CD14-positive monocyte (primary cell): ENCODE measurements at regions not wholly inside any gene's neighbourhood (a gene's known extent, or its start where the extent isn't known, plus 50 kb on each side); places are given as distances from the start of the nearest gene placed in this dataset.

Source experiments
- DNase-seq, 3 donors: peaks; one replicate each; pipeline ENCODE4 v3.0.0-alpha.2; 2011 to 2022
- H2AFZ ChIP-seq: 2 replicates; pipeline ENCODE4 v1.6.0; 2012; ENCODE audit warnings: mild to moderate bottlenecking, low read depth, low read length, inconsistent platforms; ENCODE audit not compliant: insufficient read depth, poor library complexity, severe bottlenecking
- H3K27ac ChIP-seq, 2 donors: 1 replicate in 1 of 2; 2 replicates in 1 of 2; pipeline ENCODE4 v1.5.1; 2012 to 2013; ENCODE audit warnings: low read length in 2 of 2, control low read depth in 1 of 2, inconsistent platforms in 1 of 2, low read depth in 1 of 2, mild to moderate bottlenecking in 1 of 2
- H3K27me3 ChIP-seq, 2 donors: one replicate each; pipeline versions ENCODE4 v1.6.0 to v1.6.1; 2011 to 2013; ENCODE audit warnings: low read length in 2 of 2; ENCODE audit not compliant: control insufficient read depth in 2 of 2, insufficient read depth in 2 of 2
- H3K36me3 ChIP-seq, 2 donors: replicated peaks in 1 of 2; 1 replicate in 1 of 2; 2 replicates in 1 of 2; pipeline versions ENCODE4 v1.5.1 to v1.6.1; 2012 to 2013; ENCODE audit warnings: low read length in 2 of 2, control low read depth in 1 of 2, inconsistent platforms in 1 of 2, mild to moderate bottlenecking in 1 of 2; ENCODE audit not compliant: insufficient read depth in 2 of 2, control insufficient read depth in 1 of 2
- H3K4me1 ChIP-seq, 2 donors: 1 replicate in 1 of 2; 2 replicates in 1 of 2; pipeline versions ENCODE4 v1.5.1 to v1.6.1; 2012 to 2013; ENCODE audit warnings: low read length in 2 of 2, control low read depth in 1 of 2, inconsistent platforms in 1 of 2, mild to moderate bottlenecking in 1 of 2, moderate library complexity in 1 of 2; ENCODE audit not compliant: insufficient read depth in 2 of 2, control insufficient read depth in 1 of 2
- H3K4me2 ChIP-seq: replicated peaks from 2 replicates; pipeline ENCODE3; 2012; ENCODE audit warnings: low read length, moderate library complexity, mild to moderate bottlenecking; ENCODE audit not compliant: poor library complexity, severe bottlenecking; ENCODE audit errors: extremely low read depth
- H3K4me3 ChIP-seq, 3 experiments: fragments of 200-600 bp in 1 of 3; sonication (generic) in 1 of 3; replicated peaks in 1 of 3; 1 replicate in 2 of 3; 2 replicates in 1 of 3; pipeline ENCODE4 v1.5.1; 2011 to 2013; ENCODE audit warnings: low read length in 3 of 3, mild to moderate bottlenecking in 3 of 3, control low read depth in 2 of 3, low read depth in 2 of 3, inconsistent platforms in 1 of 3, moderate library complexity in 1 of 3
- H3K79me2 ChIP-seq: 2 replicates; pipeline ENCODE4 v1.6.0; 2012; ENCODE audit warnings: mild to moderate bottlenecking, control low read depth, inconsistent platforms, low read length, moderate library complexity; ENCODE audit not compliant: insufficient read depth
- H3K9ac ChIP-seq: 2 replicates; pipeline ENCODE4 v1.6.0; 2017; ENCODE audit warnings: low read length, mild to moderate bottlenecking; ENCODE audit not compliant: insufficient read depth, poor library complexity, severe bottlenecking
- H3K9me3 ChIP-seq, 2 donors: replicated peaks in 1 of 2; 1 replicate in 1 of 2; 2 replicates in 1 of 2; pipeline versions ENCODE4 v1.5.1 to v1.6.1; 2012 to 2013; ENCODE audit warnings: low read length in 2 of 2, control low read depth in 1 of 2; ENCODE audit not compliant: control insufficient read depth in 1 of 2, insufficient read depth in 1 of 2
- H4K20me1 ChIP-seq: 2 replicates; pipeline ENCODE4 v1.6.0; 2012; ENCODE audit warnings: mild to moderate bottlenecking, low read length, control low read depth, moderate library complexity; ENCODE audit not compliant: insufficient read depth
- H3K27ac Mint-ChIP-seq, 7 donors: one replicate each; pipeline ENCODE4 v1.8.0; 2020; ENCODE audit warnings: mild to moderate bottlenecking in 7 of 7, mixed read lengths in 7 of 7, moderate library complexity in 6 of 7, inconsistent platforms in 2 of 7
- H3K27me3 Mint-ChIP-seq, 3 donors: one replicate each; pipeline ENCODE4 v1.8.0; 2021 to 2022; ENCODE audit warnings: low read depth in 3 of 3, mild to moderate bottlenecking in 3 of 3, mixed read lengths in 3 of 3, moderate library complexity in 3 of 3, inconsistent platforms in 1 of 3
- H3K36me3 Mint-ChIP-seq, 2 donors: one replicate each; pipeline ENCODE4 v1.8.0; 2020; ENCODE audit warnings: mixed read lengths in 2 of 2, inconsistent platforms in 1 of 2, mild to moderate bottlenecking in 1 of 2
- H3K4me1 Mint-ChIP-seq: one replicate; pipeline ENCODE4 v1.8.0; 2020; ENCODE audit warnings: mild to moderate bottlenecking, mixed read lengths
- H3K4me3 Mint-ChIP-seq, 2 donors: one replicate each; pipeline ENCODE4 v1.8.0; 2020; ENCODE audit warnings: mild to moderate bottlenecking in 2 of 2, mixed read lengths in 2 of 2, moderate library complexity in 1 of 2
- H3K9me3 Mint-ChIP-seq, 7 donors: one replicate each; pipeline ENCODE4 v1.8.0; 2020 to 2022; ENCODE audit warnings: mixed read lengths in 7 of 7, mild to moderate bottlenecking in 6 of 7, moderate library complexity in 6 of 7, inconsistent platforms in 2 of 7
- CTCF ChIP-seq: fragments of 200-600 bp; IDR thresholded peaks from one replicate; pipeline ENCODE4 v1.8.0; 2022; ENCODE audit warnings: antibody characterized with exemption, mild to moderate bottlenecking
- WGBS: methylation state at CpG from one replicate; pipeline ENCODE4 v1.1.5; 2013; ENCODE audit warnings: missing lambda C conversion rate; ENCODE audit not compliant: insufficient coverage; 5-methylcytosine and 5-hydroxymethylcytosine counted together
- intact Hi-C, 2 donors: fragments of 100-400 bp; cut with micrococcal nuclease; formaldehyde crosslinking; loops; one replicate each; pipeline versions ENCODE4 v1.15.0 to v1.15.1; 2023

DNA sequence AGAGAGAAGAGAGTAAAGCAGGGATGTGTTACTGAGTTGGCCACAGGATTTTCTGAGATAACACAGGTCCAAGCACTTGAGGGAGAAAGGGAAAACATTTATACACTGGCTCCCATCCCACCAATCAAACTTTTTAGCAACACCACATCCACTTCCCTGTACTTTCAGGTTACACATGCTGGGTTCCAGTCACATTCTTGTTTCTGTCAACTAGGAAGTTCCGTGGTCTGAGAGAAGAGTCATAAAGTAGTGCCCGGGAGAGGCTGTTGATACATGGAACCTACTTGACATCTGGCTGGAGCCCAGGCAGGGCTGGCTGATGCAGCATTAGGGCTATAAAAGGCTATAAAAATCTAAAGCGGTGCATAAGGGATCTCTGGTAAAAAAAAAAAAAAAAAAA is 473.9 kb upstream of the COX7C start:
- no peak for DNase-seq
- no peak overlapping the region for H3K9ac ChIP-seq
- no peak overlapping the region for H3K27ac ChIP-seq
- 43% methylated on average over 2 of the region's 3 CpGs for WGBS
- H3K9me3 ChIP-seq, result no peaks in the 10 kb centered on the region
- no peak for TF ChIP-seq CTCF
- H3K27me3 ChIP-seq, result no peaks in the 10 kb centered on the region
- no peak overlapping the region for H3K4me3 ChIP-seq
- Mint-ChIP-seq H3K4me3 (no peak overlapping the region), H3K27me3 (peaks cover 0 to 3% (median 0%) of the 10 kb centered on the region in 3 donors), H3K4me1 (no peaks in the 10 kb centered on the region), H3K27ac (no peak overlapping the region), H3K9me3 (peaks cover 0 to 6% (median 2%) of the 10 kb centered on the region in 7 donors), H3K36me3 (no peaks in the 10 kb centered on the region)
- no peaks in the 10 kb centered on the region for H3K36me3 ChIP-seq
- H3K79me2 ChIP-seq, result no peaks in the 10 kb centered on the region
- no peak overlapping the region for H2AFZ ChIP-seq
- H3K4me2 ChIP-seq, result no peak overlapping the region
- intact Hi-C loops, result no loop called here
- no peaks in the 10 kb centered on the region for H3K4me1 ChIP-seq
- H4K20me1 ChIP-seq, result no peaks in the 10 kb centered on the region

- no peaks in the 10 kb centered on the region for H3K36me3 ChIP-seq
- DNase-seq, result no peak
- no peaks in the 10 kb centered on the region for H3K36me3 Mint-ChIP-seq
- H3K4me2 ChIP-seq, result no peak overlapping the region
- TF ChIP-seq CTCF, result no peak
- WGBS, result 89% methylated on average over 3 of the region's 3 CpGs
- no peak overlapping the region for H2AFZ ChIP-seq
- H3K9me3 Mint-ChIP-seq, result peaks cover 0 to 7% (median 0%) of the 10 kb centered on the region in 7 donors
- H3K27ac ChIP-seq, result no peak overlapping the region
- H3K4me3 Mint-ChIP-seq, result no peak overlapping the region
- H3K9ac ChIP-seq, result no peak overlapping the region
- H3K27ac Mint-ChIP-seq, result no peak overlapping the region
- peaks cover 0 to 10% of the 10 kb centered on the region in 2 donors for H3K9me3 ChIP-seq
- no peaks in the 10 kb centered on the region for H3K4me1 ChIP-seq
- H3K27me3 Mint-ChIP-seq, result no peaks in the 10 kb centered on the region
- no peaks in the 10 kb centered on the region for H3K79me2 ChIP-seq
- no peaks in the 10 kb centered on the region for H3K27me3 ChIP-seq
- no peaks in the 10 kb centered on the region for H4K20me1 ChIP-seq
- H3K4me1 Mint-ChIP-seq, result no peaks in the 10 kb centered on the region
- H3K4me3 ChIP-seq, result no peak overlapping the region
- intact Hi-C loops, result no loop called here
These were observed 464.7 kb upstream of the COX7C start for GRCh38 chr5:86152988-86153560.
